ENCODE measurements at regions not wholly inside any gene's neighbourhood (a gene's known extent, or its start where the extent isn't known, plus 50 kb on each side); places are given as distances from the start of the nearest gene placed in this dataset.

GRCh38 chr6:142507065-142507464, 205.3 kb downstream of the ADGRG6 start:
- no peak for TF ChIP-seq CTCF (IDR thresholded peaks at IDR 0.05)
- TF ChIP-seq POLR2A (IDR thresholded peaks at IDR 0.05) = no peak

All from adrenal gland (tissue), 5 donors.